Epithelial cell of proximal tubule (primary cell): ENCODE measurements at regions not wholly inside any gene's neighbourhood (a gene's known extent, or its start where the extent isn't known, plus 50 kb on each side); places are given as distances from the start of the nearest gene placed in this dataset.

Experiments
- DNase-seq: peaks from one replicate; pipeline ENCODE4 v3.0.0-alpha.2; 2011; ENCODE audit warnings: low read depth
- H3K4me3 ChIP-seq: 2 replicates; pipeline ENCODE4 v1.5.1; 2011; ENCODE audit warnings: low read depth, mild to moderate bottlenecking, low read length
- TF ChIP-seq, protein P1 (sequence below): conservative IDR thresholded peaks from 2 replicates; pipeline ENCODE4 v1.5.1; 2012; ENCODE audit warnings: low read depth, mild to moderate bottlenecking, low read length

DNA sequence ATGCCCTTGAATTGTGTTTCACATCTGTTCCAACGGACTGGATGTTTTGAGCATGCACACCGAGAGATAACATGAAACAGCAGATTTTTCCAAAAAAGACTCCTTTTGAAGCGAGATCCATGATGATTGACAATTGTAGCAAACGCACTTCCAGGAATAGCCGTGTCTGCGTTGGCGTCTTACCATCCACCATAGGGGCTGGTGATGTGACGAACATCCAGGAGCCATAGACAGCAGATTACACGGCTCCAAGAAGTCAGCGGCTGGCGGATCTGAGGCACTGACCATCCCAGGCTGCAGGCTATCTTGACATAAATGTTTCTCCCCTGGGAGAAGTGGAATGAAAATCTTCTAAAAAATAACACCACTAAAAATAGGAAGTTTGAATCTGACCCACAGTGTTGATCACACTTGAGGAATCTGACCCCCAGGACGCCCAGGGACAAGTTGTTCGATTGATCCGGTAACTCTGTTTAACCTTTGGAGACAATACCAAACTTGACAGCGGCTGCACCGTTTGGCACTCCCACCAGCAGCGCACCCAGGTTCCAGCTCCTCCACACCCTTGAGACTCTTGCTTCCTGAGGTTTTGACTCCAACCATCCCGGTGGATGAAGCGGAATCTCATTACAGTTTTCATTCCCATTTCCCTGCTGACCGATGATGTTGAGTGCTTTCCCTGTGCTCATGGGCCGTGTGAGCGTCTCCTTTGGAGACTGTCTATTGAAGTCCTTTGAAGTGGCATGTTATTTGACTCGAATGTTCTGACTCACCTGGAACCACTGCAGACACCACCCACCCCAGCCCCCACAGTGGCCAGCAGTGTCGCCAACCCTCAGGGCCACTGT is 140.0 kb upstream of the GPC1 start:
- no peak overlapping the region for H3K4me3 ChIP-seq
- DNase-seq = no peak
- TF ChIP-seq, protein P1, sequence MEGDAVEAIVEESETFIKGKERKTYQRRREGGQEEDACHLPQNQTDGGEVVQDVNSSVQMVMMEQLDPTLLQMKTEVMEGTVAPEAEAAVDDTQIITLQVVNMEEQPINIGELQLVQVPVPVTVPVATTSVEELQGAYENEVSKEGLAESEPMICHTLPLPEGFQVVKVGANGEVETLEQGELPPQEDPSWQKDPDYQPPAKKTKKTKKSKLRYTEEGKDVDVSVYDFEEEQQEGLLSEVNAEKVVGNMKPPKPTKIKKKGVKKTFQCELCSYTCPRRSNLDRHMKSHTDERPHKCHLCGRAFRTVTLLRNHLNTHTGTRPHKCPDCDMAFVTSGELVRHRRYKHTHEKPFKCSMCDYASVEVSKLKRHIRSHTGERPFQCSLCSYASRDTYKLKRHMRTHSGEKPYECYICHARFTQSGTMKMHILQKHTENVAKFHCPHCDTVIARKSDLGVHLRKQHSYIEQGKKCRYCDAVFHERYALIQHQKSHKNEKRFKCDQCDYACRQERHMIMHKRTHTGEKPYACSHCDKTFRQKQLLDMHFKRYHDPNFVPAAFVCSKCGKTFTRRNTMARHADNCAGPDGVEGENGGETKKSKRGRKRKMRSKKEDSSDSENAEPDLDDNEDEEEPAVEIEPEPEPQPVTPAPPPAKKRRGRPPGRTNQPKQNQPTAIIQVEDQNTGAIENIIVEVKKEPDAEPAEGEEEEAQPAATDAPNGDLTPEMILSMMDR = no peak

DNA sequence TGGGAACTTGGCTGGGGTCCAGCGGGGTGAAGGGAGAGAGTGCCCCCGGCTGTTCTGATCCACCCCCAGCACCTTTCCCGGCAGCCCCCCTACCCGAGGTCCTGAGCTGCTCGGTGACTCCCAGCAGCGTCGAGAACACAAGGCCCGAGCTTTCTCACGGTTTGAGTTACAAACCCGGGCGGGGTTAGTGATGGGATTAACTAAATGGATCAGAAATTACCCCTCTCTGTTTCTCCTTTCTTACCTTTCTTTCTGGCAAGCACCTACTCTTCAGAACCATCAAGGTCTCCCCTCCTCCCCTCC is 139.4 kb upstream of the GPC1 start:
- H3K4me3 ChIP-seq = no peak overlapping the region
- TF ChIP-seq, protein P1 = no peak
- no peak for DNase-seq

DNA sequence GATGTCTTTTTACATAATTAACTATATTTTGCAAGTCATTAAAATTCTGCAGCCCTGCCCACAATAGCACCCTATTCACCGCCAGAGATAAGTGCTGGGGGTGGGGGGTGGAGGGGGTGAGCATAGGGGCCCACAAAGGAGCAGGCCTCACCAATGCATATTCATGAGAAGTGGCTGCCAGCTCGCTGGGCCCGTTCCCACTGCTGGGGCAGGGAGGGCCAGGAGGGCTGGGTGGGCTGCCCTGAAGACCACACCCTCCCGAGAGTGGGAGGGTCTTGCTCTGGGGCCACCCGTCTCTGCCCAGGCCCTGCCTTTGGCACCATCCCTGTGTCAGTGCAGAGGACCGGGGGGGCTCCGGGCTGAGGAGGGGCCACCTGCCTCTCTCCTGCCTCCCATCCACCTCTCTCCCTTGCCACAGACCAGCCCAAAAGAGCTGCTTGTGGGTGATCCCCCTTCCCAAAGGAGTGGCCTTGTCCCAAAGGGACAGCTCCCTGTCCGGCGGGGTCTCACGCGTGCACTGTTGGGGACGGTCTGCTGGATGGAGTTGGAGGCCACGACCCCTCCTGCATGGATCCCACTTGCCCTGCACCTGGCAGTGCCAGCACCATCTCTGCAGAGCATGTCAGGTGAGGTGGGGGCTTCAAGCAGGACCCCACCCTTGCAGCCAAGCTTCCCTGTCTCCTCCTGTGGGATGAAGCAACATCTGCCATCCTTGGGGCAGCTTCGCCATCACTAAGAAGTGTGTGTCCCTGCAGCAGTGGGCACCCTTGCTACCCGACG is 138.8 kb upstream of the GPC1 start:
- TF ChIP-seq, protein P1 = no peak
- no peak for DNase-seq
- H3K4me3 ChIP-seq = no peak overlapping the region

DNA sequence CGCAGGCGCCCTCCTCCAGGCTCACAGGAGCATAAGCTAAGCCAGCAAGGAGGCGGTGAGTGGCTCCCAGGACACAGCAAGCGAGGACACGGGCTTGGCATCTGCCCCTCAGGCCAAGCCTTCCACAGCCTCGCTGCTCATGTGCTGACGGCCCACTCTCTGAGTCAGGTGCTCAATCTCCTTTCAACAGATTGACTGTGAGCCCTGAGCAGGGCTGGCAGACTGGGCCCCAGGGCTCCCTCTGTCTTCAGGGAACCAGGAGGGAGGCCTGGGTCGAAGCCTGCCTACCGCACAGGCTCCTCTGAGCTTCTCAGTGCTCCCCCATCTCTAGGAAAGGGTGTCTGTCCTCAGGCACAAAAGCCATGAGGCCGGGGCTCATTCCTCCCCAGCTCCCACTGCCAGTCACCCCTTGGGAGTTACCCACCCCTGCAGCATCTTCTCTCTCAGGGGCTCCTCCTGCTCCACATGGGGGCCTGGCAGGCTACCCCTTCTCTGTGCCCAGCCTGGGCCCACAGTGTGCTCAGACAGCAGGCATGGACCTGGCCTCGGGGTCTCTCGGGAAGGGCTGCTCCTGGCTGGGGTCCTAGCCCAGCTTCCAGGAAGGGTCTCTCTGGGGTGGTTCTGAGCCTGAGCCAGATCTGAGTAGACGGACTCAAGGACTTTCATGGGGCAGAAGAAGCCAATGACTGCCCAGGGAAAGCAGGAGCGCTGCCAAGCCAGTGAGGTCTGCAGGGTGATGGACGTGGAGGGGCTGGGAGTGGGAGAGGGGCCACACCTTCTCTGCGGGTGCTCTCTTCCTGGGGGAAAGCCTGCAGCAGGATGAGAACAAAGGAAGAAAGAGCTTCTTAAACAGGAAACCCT is 138.0 kb upstream of the GPC1 start:
- no peak for DNase-seq
- no peak overlapping the region for H3K4me3 ChIP-seq
- TF ChIP-seq, protein P1 = no peak

- DNase-seq = no peak
- TF ChIP-seq, protein P1 = no peak
- H3K4me3 ChIP-seq = no peak overlapping the region
Measured at GRCh38 chr2:240298117-240298790, 137.2 kb upstream of the GPC1 start.
